ENCODE measurements at regions not wholly inside any gene's neighbourhood (a gene's known extent, or its start where the extent isn't known, plus 50 kb on each side); places are given as distances from the start of the nearest gene placed in this dataset.
A peak's percentile ranks its signal among the peaks of the same experiment; 100 is the strongest.

GRCh38 chr3:70840106-70840870, 527.9 kb upstream of the MDFIC2 start:
- DNase-seq, result no peak

- DNase-seq, result no peak
Measured at GRCh38 chr3:70833239-70833960, 521.0 kb upstream of the MDFIC2 start.

- DNase-seq, result no peak
Measured at GRCh38 chr3:70832834-70833205, 520.4 kb upstream of the MDFIC2 start.

GRCh38 chr3:70832089-70832833, 519.8 kb upstream of the MDFIC2 start:
- no peak for DNase-seq

- DNase-seq, result no peak
Measured at GRCh38 chr3:70829092-70829491, 516.7 kb upstream of the MDFIC2 start.

- no peak for DNase-seq
Measured at GRCh38 chr3:70824773-70825172, 512.3 kb upstream of the MDFIC2 start.

- DNase-seq, result no peak
Measured at GRCh38 chr3:70824078-70824477, 511.6 kb upstream of the MDFIC2 start.

- no peak for DNase-seq
Measured at GRCh38 chr3:70823622-70824021, 511.2 kb upstream of the MDFIC2 start.

GRCh38 chr3:70822669-70823068, 510.2 kb upstream of the MDFIC2 start:
- peak in 1 of 2 donors; percentile 4 for DNase-seq

- DNase-seq, result no peak
Measured at GRCh38 chr3:70821602-70822001, 509.2 kb upstream of the MDFIC2 start.

GRCh38 chr3:70820397-70820796, 508.0 kb upstream of the MDFIC2 start:
- DNase-seq, result no peak

GRCh38 chr3:70818145-70818544, 505.7 kb upstream of the MDFIC2 start:
- no peak for DNase-seq

GRCh38 chr3:70816346-70816745, 503.9 kb upstream of the MDFIC2 start:
- DNase-seq, result no peak

- DNase-seq, result no peak
Measured at GRCh38 chr3:70815817-70816216, 503.4 kb upstream of the MDFIC2 start.

- DNase-seq, result no peak
Measured at GRCh38 chr3:70813311-70813710, 500.9 kb upstream of the MDFIC2 start.

GRCh38 chr3:70811880-70812279, 499.4 kb upstream of the MDFIC2 start:
- peak in 1 of 2 donors; percentile 26 for DNase-seq

- DNase-seq, result no peak
Measured at GRCh38 chr3:70808881-70809280, 496.4 kb upstream of the MDFIC2 start.

- no peak for DNase-seq
Measured at GRCh38 chr3:70806556-70806955, 494.1 kb upstream of the MDFIC2 start.

- DNase-seq, result no peak
Measured at GRCh38 chr3:70806021-70806420, 493.6 kb upstream of the MDFIC2 start.

GRCh38 chr3:70805061-70805889, 492.8 kb upstream of the MDFIC2 start:
- DNase-seq, result no peak

- no peak for DNase-seq
Measured at GRCh38 chr3:70803891-70804290, 491.5 kb upstream of the MDFIC2 start.

- DNase-seq, result no peak
Measured at GRCh38 chr3:70803319-70803718, 490.9 kb upstream of the MDFIC2 start.

- DNase-seq, result no peak
Measured at GRCh38 chr3:70800951-70801350, 488.5 kb upstream of the MDFIC2 start.
